CD14-positive monocyte (primary cell): ENCODE measurements at regions not wholly inside any gene's neighbourhood (a gene's known extent, or its start where the extent isn't known, plus 50 kb on each side); places are given as distances from the start of the nearest gene placed in this dataset.

Experiments used
- DNase-seq, 3 donors: peaks; one replicate each; pipeline ENCODE4 v3.0.0-alpha.2; 2011 to 2022
- H2AFZ ChIP-seq: 2 replicates; pipeline ENCODE4 v1.6.0; 2012; ENCODE audit warnings: mild to moderate bottlenecking, low read depth, low read length, inconsistent platforms; ENCODE audit not compliant: insufficient read depth, poor library complexity, severe bottlenecking
- H3K27ac ChIP-seq, 2 donors: 1 replicate in 1 of 2; 2 replicates in 1 of 2; pipeline ENCODE4 v1.5.1; 2012 to 2013; ENCODE audit warnings: low read length in 2 of 2, control low read depth in 1 of 2, inconsistent platforms in 1 of 2, low read depth in 1 of 2, mild to moderate bottlenecking in 1 of 2
- H3K27me3 ChIP-seq, 2 donors: one replicate each; pipeline versions ENCODE4 v1.6.0 to v1.6.1; 2011 to 2013; ENCODE audit warnings: low read length in 2 of 2; ENCODE audit not compliant: control insufficient read depth in 2 of 2, insufficient read depth in 2 of 2
- H3K36me3 ChIP-seq, 2 donors: replicated peaks in 1 of 2; 1 replicate in 1 of 2; 2 replicates in 1 of 2; pipeline versions ENCODE4 v1.5.1 to v1.6.1; 2012 to 2013; ENCODE audit warnings: low read length in 2 of 2, control low read depth in 1 of 2, inconsistent platforms in 1 of 2, mild to moderate bottlenecking in 1 of 2; ENCODE audit not compliant: insufficient read depth in 2 of 2, control insufficient read depth in 1 of 2
- H3K4me1 ChIP-seq, 2 donors: 1 replicate in 1 of 2; 2 replicates in 1 of 2; pipeline versions ENCODE4 v1.5.1 to v1.6.1; 2012 to 2013; ENCODE audit warnings: low read length in 2 of 2, control low read depth in 1 of 2, inconsistent platforms in 1 of 2, mild to moderate bottlenecking in 1 of 2, moderate library complexity in 1 of 2; ENCODE audit not compliant: insufficient read depth in 2 of 2, control insufficient read depth in 1 of 2
- H3K4me2 ChIP-seq: replicated peaks from 2 replicates; pipeline ENCODE3; 2012; ENCODE audit warnings: low read length, moderate library complexity, mild to moderate bottlenecking; ENCODE audit not compliant: poor library complexity, severe bottlenecking; ENCODE audit errors: extremely low read depth
- H3K4me3 ChIP-seq, 3 experiments: fragments of 200-600 bp in 1 of 3; sonication (generic) in 1 of 3; replicated peaks in 1 of 3; 1 replicate in 2 of 3; 2 replicates in 1 of 3; pipeline ENCODE4 v1.5.1; 2011 to 2013; ENCODE audit warnings: low read length in 3 of 3, mild to moderate bottlenecking in 3 of 3, control low read depth in 2 of 3, low read depth in 2 of 3, inconsistent platforms in 1 of 3, moderate library complexity in 1 of 3
- H3K79me2 ChIP-seq: 2 replicates; pipeline ENCODE4 v1.6.0; 2012; ENCODE audit warnings: mild to moderate bottlenecking, control low read depth, inconsistent platforms, low read length, moderate library complexity; ENCODE audit not compliant: insufficient read depth
- H3K9ac ChIP-seq: 2 replicates; pipeline ENCODE4 v1.6.0; 2017; ENCODE audit warnings: low read length, mild to moderate bottlenecking; ENCODE audit not compliant: insufficient read depth, poor library complexity, severe bottlenecking
- H3K9me3 ChIP-seq, 2 donors: replicated peaks in 1 of 2; 1 replicate in 1 of 2; 2 replicates in 1 of 2; pipeline versions ENCODE4 v1.5.1 to v1.6.1; 2012 to 2013; ENCODE audit warnings: low read length in 2 of 2, control low read depth in 1 of 2; ENCODE audit not compliant: control insufficient read depth in 1 of 2, insufficient read depth in 1 of 2
- H4K20me1 ChIP-seq: 2 replicates; pipeline ENCODE4 v1.6.0; 2012; ENCODE audit warnings: mild to moderate bottlenecking, low read length, control low read depth, moderate library complexity; ENCODE audit not compliant: insufficient read depth
- H3K27ac Mint-ChIP-seq, 7 donors: one replicate each; pipeline ENCODE4 v1.8.0; 2020; ENCODE audit warnings: mild to moderate bottlenecking in 7 of 7, mixed read lengths in 7 of 7, moderate library complexity in 6 of 7, inconsistent platforms in 2 of 7
- H3K27me3 Mint-ChIP-seq, 3 donors: one replicate each; pipeline ENCODE4 v1.8.0; 2021 to 2022; ENCODE audit warnings: low read depth in 3 of 3, mild to moderate bottlenecking in 3 of 3, mixed read lengths in 3 of 3, moderate library complexity in 3 of 3, inconsistent platforms in 1 of 3
- H3K36me3 Mint-ChIP-seq, 2 donors: one replicate each; pipeline ENCODE4 v1.8.0; 2020; ENCODE audit warnings: mixed read lengths in 2 of 2, inconsistent platforms in 1 of 2, mild to moderate bottlenecking in 1 of 2
- H3K4me1 Mint-ChIP-seq: one replicate; pipeline ENCODE4 v1.8.0; 2020; ENCODE audit warnings: mild to moderate bottlenecking, mixed read lengths
- H3K4me3 Mint-ChIP-seq, 2 donors: one replicate each; pipeline ENCODE4 v1.8.0; 2020; ENCODE audit warnings: mild to moderate bottlenecking in 2 of 2, mixed read lengths in 2 of 2, moderate library complexity in 1 of 2
- H3K9me3 Mint-ChIP-seq, 7 donors: one replicate each; pipeline ENCODE4 v1.8.0; 2020 to 2022; ENCODE audit warnings: mixed read lengths in 7 of 7, mild to moderate bottlenecking in 6 of 7, moderate library complexity in 6 of 7, inconsistent platforms in 2 of 7
- WGBS: methylation state at CpG from one replicate; pipeline ENCODE4 v1.1.5; 2013; ENCODE audit warnings: missing lambda C conversion rate; ENCODE audit not compliant: insufficient coverage; 5-methylcytosine and 5-hydroxymethylcytosine counted together
- intact Hi-C, 2 donors: fragments of 100-400 bp; cut with micrococcal nuclease; formaldehyde crosslinking; loops; one replicate each; pipeline versions ENCODE4 v1.15.0 to v1.15.1; 2023
- TF ChIP-seq, protein P1 (sequence below): fragments of 200-600 bp; IDR thresholded peaks from one replicate; pipeline ENCODE4 v1.8.0; 2022; ENCODE audit warnings: antibody characterized with exemption, mild to moderate bottlenecking

DNA sequence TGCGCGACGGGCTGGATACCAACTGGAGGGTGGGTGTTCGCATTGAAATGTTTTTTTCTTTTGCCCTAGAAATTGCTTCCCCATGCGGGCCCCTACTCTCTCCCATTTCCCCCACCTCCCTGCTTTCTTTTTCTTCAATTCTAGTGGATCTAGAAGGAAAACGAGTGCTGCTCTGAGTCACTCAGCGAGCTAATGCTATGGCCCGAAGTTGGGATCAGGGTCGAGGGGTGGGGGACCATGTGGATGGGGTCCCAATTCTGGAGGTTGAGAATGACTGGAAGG lies 71.5 kb downstream of the SOX4 start:
- peak overlapping the region; percentile 63 for H2AFZ ChIP-seq
- intact Hi-C loops: no loop called here
- H3K27ac ChIP-seq: no peak overlapping the region
- 0% methylated on average over 4 of the region's 9 CpGs for WGBS
- peak overlapping the region in 1 of 3 experiments; percentile 71 for H3K4me3 ChIP-seq
- peaks cover 65 to 75% (median 66%) of the 10 kb centered on the region in 3 donors for H3K27me3 Mint-ChIP-seq
- no peak overlapping the region for H3K27ac Mint-ChIP-seq
- no peaks in the 10 kb centered on the region for H3K36me3 ChIP-seq
- no peaks in the 10 kb centered on the region for H4K20me1 ChIP-seq
- H3K27me3 ChIP-seq: peaks cover 43 to 65% of the 10 kb centered on the region in 2 donors
- H3K9ac ChIP-seq: no peak overlapping the region
- H3K4me3 Mint-ChIP-seq: peak overlapping the region; percentile 80 to 93
- TF ChIP-seq, protein P1, sequence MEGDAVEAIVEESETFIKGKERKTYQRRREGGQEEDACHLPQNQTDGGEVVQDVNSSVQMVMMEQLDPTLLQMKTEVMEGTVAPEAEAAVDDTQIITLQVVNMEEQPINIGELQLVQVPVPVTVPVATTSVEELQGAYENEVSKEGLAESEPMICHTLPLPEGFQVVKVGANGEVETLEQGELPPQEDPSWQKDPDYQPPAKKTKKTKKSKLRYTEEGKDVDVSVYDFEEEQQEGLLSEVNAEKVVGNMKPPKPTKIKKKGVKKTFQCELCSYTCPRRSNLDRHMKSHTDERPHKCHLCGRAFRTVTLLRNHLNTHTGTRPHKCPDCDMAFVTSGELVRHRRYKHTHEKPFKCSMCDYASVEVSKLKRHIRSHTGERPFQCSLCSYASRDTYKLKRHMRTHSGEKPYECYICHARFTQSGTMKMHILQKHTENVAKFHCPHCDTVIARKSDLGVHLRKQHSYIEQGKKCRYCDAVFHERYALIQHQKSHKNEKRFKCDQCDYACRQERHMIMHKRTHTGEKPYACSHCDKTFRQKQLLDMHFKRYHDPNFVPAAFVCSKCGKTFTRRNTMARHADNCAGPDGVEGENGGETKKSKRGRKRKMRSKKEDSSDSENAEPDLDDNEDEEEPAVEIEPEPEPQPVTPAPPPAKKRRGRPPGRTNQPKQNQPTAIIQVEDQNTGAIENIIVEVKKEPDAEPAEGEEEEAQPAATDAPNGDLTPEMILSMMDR: no peak
- H3K9me3 ChIP-seq: peaks cover 0 to 18% of the 10 kb centered on the region in 2 donors
- DNase-seq: no peak
- peaks cover 33 to 36% of the 10 kb centered on the region in 2 donors for H3K4me1 ChIP-seq
- peaks cover 10 to 11% of the 10 kb centered on the region in 2 donors for H3K36me3 Mint-ChIP-seq
- H3K4me1 Mint-ChIP-seq: peaks cover 37% of the 10 kb centered on the region
- peaks cover 0 to 22% (median 16%) of the 10 kb centered on the region in 7 donors for H3K9me3 Mint-ChIP-seq
- H3K4me2 ChIP-seq: peak overlapping the region; percentile 80
- H3K79me2 ChIP-seq: no peaks in the 10 kb centered on the region

DNA sequence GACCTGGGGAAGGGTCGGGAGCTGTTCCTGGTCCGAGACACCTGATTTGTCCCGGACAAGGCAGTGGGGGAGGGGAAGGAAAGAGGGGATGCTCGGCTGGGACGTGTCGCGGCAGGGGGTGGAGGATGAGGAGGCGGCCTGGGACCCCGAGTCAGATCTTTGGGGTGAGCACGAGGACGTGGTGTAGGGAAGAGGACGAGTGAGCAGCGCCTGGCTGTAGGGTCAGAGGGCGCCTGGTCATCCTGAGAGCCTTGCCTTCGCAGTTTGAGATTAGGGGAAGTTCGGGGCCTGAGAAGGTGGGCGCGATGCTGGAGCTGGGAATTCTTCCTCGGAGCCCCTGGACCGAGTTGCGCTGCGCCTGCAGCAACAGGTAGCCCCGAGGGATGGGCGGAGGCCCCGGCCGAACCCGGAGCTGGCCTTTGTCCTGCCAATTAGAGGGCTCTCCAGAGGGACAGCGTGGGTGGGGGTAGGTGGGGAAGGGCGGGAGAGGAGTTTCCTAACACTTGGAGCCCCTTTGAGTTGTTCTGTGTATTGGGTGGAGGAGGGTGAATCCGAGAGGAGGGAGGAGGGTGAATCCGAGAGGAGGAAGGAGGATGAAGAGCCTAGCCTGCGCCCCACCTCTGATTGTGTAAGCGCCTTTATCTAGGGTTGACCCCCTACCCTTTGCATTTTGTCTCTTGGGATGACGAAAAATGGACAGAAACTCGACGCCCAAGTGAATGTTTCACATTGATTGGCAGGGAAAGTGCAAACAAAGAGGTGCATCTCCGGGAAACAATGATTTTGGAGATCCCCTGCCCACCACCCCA lies 72.0 kb downstream of the SOX4 start:
- Histone ChIP-seq H2AFZ (no peak overlapping the region), H3K79me2 (no peaks in the 10 kb centered on the region), H3K9ac (no peak overlapping the region), H3K27me3 (peaks cover 43 to 65% of the 10 kb centered on the region in 2 donors), H3K4me1 (peaks cover 33 to 36% of the 10 kb centered on the region in 2 donors), H3K36me3 (no peaks in the 10 kb centered on the region), H3K4me3 (peak overlapping the region in 2 of 3 experiments; percentile 12 to 71), H3K9me3 (peaks cover 0 to 18% of the 10 kb centered on the region in 2 donors), H3K27ac (no peak overlapping the region), H4K20me1 (no peaks in the 10 kb centered on the region), H3K4me2 (peak overlapping the region; percentile 80)
- Mint-ChIP-seq H3K27ac (no peak overlapping the region), H3K36me3 (peaks cover 10 to 11% of the 10 kb centered on the region in 2 donors), H3K27me3 (peaks cover 63 to 76% (median 66%) of the 10 kb centered on the region in 3 donors), H3K4me3 (peak overlapping the region; percentile 80 to 93), H3K9me3 (peaks cover 0 to 22% (median 16%) of the 10 kb centered on the region in 7 donors), H3K4me1 (peaks cover 37% of the 10 kb centered on the region)
- under 1% methylated on average over 35 of the region's 37 CpGs for WGBS
- DNase-seq: peak in 2 of 3 donors; percentile 3 to 12
- TF ChIP-seq, protein P1: no peak
- intact Hi-C loops: no loop called here
